GM10266 (cell line): ENCODE measurements at regions not wholly inside any gene's neighbourhood (a gene's known extent, or its start where the extent isn't known, plus 50 kb on each side); places are given as distances from the start of the nearest gene placed in this dataset.

Experiments used
- DNase-seq: peaks from one replicate; pipeline ENCODE4 v3.0.0; 2012; ENCODE audit errors: extremely low spot score
- TF ChIP-seq, protein P1 (sequence below): IDR thresholded peaks from 2 replicates; pipeline ENCODE4 v1.5.1; 2012; ENCODE audit warnings: mild to moderate bottlenecking, low read depth; ENCODE audit not compliant: control insufficient read depth, insufficient read depth; ENCODE audit errors: missing control alignments

DNA sequence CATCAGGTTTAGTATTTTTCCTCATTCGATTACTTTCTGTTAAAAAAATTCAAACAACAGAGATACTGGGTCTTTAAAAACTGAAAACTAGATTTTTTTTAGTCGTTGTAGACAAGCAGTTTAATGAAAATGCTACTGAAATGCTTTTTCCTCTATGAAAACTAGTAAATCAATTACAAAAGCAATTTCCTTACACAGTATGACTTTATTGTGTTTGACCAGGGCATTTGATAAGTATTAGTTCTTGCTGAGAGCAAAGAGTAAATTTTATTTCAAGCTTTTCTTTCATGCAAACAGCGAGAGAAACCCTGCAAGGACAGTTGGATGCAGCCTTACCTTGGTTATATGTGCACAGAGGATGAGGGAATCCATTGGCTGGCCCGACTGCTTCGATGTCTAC, 308.5 kb downstream of the MAT2B start:
- DNase-seq, result no peak
- TF ChIP-seq, protein P1, sequence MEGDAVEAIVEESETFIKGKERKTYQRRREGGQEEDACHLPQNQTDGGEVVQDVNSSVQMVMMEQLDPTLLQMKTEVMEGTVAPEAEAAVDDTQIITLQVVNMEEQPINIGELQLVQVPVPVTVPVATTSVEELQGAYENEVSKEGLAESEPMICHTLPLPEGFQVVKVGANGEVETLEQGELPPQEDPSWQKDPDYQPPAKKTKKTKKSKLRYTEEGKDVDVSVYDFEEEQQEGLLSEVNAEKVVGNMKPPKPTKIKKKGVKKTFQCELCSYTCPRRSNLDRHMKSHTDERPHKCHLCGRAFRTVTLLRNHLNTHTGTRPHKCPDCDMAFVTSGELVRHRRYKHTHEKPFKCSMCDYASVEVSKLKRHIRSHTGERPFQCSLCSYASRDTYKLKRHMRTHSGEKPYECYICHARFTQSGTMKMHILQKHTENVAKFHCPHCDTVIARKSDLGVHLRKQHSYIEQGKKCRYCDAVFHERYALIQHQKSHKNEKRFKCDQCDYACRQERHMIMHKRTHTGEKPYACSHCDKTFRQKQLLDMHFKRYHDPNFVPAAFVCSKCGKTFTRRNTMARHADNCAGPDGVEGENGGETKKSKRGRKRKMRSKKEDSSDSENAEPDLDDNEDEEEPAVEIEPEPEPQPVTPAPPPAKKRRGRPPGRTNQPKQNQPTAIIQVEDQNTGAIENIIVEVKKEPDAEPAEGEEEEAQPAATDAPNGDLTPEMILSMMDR, result no peak

DNA sequence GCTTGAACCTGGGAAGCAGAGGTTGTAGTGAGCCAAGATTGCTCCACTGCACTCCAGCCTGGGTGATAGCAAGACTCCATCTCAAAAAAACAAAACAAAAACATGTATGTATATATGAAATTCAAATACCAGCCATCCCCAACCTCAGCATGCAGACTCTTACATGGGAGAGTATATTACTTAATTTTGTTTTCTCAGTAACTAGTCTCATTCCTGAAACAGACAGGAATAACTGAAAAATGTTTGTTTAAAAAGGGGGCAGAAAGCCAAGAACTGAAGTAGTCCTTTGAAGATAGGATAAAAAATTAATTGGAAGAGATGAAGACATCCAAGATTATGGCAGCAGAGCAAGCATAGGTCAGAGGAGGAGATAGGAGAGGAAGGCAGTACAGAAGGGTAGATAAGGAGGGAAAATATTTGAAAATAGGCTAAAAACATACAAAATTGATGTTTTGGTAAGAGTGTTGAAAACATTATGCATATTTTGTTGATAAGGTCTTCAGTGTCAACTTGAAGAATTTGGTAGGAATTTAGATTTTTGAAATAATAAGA, 309.9 kb downstream of the MAT2B start:
- TF ChIP-seq, protein P1, result no peak
- DNase-seq, result no peak

DNA sequence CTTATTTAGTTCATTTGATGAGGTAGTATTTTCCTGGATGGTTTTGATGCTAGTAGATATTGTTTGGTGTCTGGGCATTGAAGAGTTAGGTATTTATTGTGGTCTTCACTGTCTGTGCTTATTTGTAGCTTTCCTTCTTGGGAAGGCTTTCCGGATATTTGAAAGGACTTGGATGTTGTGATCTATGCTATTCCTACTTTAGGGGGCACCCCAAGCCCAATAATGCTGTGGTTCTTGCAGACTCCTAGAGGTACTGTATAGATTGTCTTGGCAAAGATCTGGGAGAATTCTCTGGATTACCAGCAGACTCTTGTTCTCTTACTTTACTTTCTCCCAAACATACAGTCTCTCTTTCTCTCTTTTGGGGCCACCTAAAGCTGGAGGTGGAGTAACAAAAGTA, 315.7 kb downstream of the MAT2B start:
- DNase-seq, result no peak
- TF ChIP-seq, protein P1, result no peak

DNA sequence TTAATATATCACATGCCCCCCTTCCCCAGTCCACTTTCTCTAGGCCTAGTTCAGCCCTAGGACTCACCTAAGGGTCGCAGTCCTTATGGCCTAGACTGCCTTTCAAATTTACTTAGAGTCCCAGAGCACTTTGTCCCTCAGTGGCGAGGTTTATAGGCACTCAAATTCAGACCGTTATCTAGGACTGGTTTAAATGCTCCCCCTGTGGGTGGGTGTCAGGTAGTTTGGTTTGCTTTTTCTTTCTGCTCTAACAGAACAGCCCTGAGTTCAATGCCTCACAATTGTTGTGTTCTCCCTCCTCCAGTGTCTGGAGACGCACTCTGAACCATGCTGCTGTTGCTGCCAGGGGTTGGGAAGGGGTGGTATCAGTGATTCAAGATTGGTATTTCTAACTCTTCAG, 317.1 kb downstream of the MAT2B start:
- TF ChIP-seq, protein P1, result no peak
- no peak for DNase-seq

DNA sequence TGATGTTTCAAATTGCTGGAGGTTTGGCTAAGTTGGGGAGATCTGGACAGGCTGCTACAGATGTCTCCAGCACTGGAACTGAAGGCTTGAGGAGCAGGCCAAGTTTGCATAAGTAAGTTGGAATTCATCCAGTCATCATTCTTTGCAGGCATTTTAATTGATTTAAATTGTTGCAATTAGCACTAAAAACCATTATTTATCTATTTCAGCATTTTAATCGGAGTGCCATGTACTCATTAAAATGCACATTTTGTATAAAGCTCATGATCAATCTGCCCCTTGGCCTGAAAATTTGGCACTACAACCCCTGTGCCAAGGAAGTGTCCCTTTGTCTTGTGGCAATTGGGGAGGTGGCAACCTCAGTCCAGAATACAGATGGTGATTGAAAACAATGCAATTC, 320.2 kb downstream of the MAT2B start:
- TF ChIP-seq, protein P1, result no peak
- DNase-seq, result no peak

DNA sequence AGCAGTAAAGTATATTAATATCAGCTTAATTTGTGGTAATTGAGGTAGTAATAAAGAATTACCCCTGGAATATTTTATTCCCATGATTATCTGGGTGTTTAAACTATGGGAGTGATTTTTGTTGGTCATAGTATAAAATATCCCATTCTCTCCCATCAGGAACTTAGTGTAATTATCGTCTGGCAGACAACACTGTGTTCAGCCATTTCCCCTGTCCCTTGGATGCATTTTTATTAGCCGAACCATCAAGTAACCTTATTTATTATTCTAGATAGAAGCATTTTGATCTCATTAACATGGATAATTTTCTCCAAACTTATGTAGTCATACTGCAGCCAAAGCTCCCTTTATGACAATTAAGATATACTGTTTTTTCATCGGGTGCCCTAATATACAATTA, 320.8 kb downstream of the MAT2B start:
- DNase-seq, result no peak
- TF ChIP-seq, protein P1, result no peak

DNA sequence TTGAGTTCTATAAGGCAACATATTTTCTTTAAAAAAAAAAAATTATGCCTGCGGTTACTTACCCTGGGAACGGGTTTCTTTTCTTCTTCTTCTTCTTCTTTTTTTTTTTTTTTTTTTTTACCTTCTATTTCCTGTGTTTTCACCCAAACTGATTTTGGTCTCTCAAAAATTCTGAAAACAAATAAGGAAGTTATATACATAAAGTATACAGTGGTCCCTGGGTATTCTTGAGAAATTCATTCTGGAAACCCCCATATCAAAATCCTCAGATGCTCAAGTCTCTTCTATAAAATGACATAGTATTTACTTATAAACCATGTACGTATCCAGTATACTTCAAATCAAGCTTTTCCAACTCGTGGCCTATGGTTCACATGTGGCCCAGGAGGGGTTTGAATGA, 326.7 kb downstream of the MAT2B start:
- DNase-seq, result no peak
- TF ChIP-seq, protein P1, result no peak
